HepG2 (cell line): ENCODE measurements at regions not wholly inside any gene's neighbourhood (a gene's known extent, or its start where the extent isn't known, plus 50 kb on each side); places are given as distances from the start of the nearest gene placed in this dataset.

Experiments used
- ATAC-seq: fragments of 200-7000 bp; cut with Tn5 transposase; 3 replicates; pipeline ENCODE4 v1.9.1; 2020; ENCODE audit warnings: mild to moderate bottlenecking, moderate library complexity
- BruUV-seq: library from RNA; stranded (reverse); fragments of 400-500 nt; replicated peaks from 2 replicates; lab custom pipeline; 2021; lab: Mats Ljungman, UMichigan
- CTCF ChIA-PET: fragments of 300-600 bp; formaldehyde crosslinking; extraction: SDS; loops from one replicate; lab custom pipeline; 2021; ENCODE audit warnings: low total read pairs, inconsistent platforms, low intra/inter-chr PET ratio; lab: Yijun Ruan, JAX
- POLR2A ChIA-PET: fragments of 350-600 bp; sonication (Branson Sonifier 250); formaldehyde crosslinking; loops from one replicate; lab custom pipeline; 2020; ENCODE audit warnings: antibody characterized with exemption, inconsistent platforms; lab: Yijun Ruan, JAX
- DNase-seq: peaks from one replicate; pipeline ENCODE4 v3.0.0-alpha.2; 2015; ENCODE audit warnings: low spot score
- FAIRE-seq: peaks from 3 replicates; lab custom pipeline; 2011; peaks lifted over from hg19 to GRCh38; lab: Jason Lieb, UNC
- H2AFZ ChIP-seq: one replicate; pipeline ENCODE4 v1.6.1; 2011; ENCODE audit warnings: low read length, inconsistent platforms
- H3K27ac ChIP-seq: fragments of 300-600 bp; 3 replicates; pipeline ENCODE4 v1.8.0; 2011; ENCODE audit warnings: mixed run types, mild to moderate bottlenecking, mixed read lengths, low read length, inconsistent platforms; ENCODE audit not compliant: insufficient read depth; ENCODE audit errors: extremely low read length
- H3K27me3 ChIP-seq, 2 experiments: fragments of 200-600 bp in 1 of 2; 2 replicates in 1 of 2; 3 replicates in 1 of 2; pipeline versions ENCODE4 v1.6.0 to v1.8.0; 2011; ENCODE audit warnings: low read length in 2 of 2, mild to moderate bottlenecking in 2 of 2, moderate library complexity in 2 of 2, inconsistent platforms in 1 of 2; ENCODE audit not compliant: insufficient read depth in 2 of 2, control insufficient read depth in 1 of 2
- H3K36me3 ChIP-seq, 2 experiments: fragments of 200-600 bp in 1 of 2; replicated peaks in 1 of 2; 2 replicates in 1 of 2; 3 replicates in 1 of 2; pipeline versions ENCODE4 v1.5.1 to v1.8.0; 2011; ENCODE audit warnings: low read length in 2 of 2, inconsistent platforms in 1 of 2; ENCODE audit not compliant: insufficient read depth in 2 of 2, control insufficient read depth in 1 of 2
- H3K4me1 ChIP-seq: 2 replicates; pipeline ENCODE4 v1.5.1; 2012; ENCODE audit warnings: low read length, inconsistent platforms; ENCODE audit not compliant: insufficient read depth
- H3K4me2 ChIP-seq: 2 replicates; pipeline ENCODE4 v1.6.0; 2011; ENCODE audit warnings: low read depth, low read length, inconsistent platforms
- H3K4me3 ChIP-seq, 3 experiments: fragments of 200-600 bp in 1 of 3; sonication (generic), shearing (Covaris generic) in 1 of 3; replicated peaks in 1 of 3; 2 replicates each; pipeline ENCODE4 v1.5.1; 2011 to 2016; ENCODE audit warnings: low read length in 3 of 3, inconsistent platforms in 2 of 3, low read depth in 2 of 3, mild to moderate bottlenecking in 2 of 3, control low read depth in 1 of 3, mixed read lengths in 1 of 3; ENCODE audit not compliant: insufficient read depth in 1 of 3
- H3K79me2 ChIP-seq: one replicate; pipeline ENCODE4 v1.6.1; 2011; ENCODE audit warnings: low read length, inconsistent platforms; ENCODE audit not compliant: insufficient read depth
- H3K9ac ChIP-seq: 2 replicates; pipeline ENCODE4 v1.6.0; 2011; ENCODE audit warnings: mild to moderate bottlenecking, low read depth, low read length, inconsistent platforms; ENCODE audit not compliant: insufficient read depth
- H3K9me3 ChIP-seq: 2 replicates; pipeline ENCODE4 v1.5.1; 2012; ENCODE audit warnings: mild to moderate bottlenecking, low read length
- H4K20me1 ChIP-seq: 2 replicates; pipeline ENCODE4 v1.6.0; 2011; ENCODE audit warnings: inconsistent platforms, mild to moderate bottlenecking, low read length, moderate library complexity; ENCODE audit not compliant: insufficient read depth
- POGZ ChIP-seq: sonication (generic); formaldehyde crosslinking; IDR thresholded peaks from 2 replicates; pipeline ENCODE4 v1.4.0; 2020; ENCODE audit warnings: mild to moderate bottlenecking, missing genetic modification reagents
- PRDM10 ChIP-seq: sonication (generic); formaldehyde crosslinking; IDR thresholded peaks from 2 replicates; pipeline ENCODE4 v1.4.0; 2020; ENCODE audit warnings: low read depth, missing genetic modification reagents
- SAP130 ChIP-seq: IDR thresholded peaks from 2 replicates; pipeline ENCODE4 v1.6.1; 2016; ENCODE audit warnings: low read depth
- ZBED4 ChIP-seq: sonication (generic); formaldehyde crosslinking; IDR thresholded peaks from 2 replicates; pipeline ENCODE4 v1.4.0; 2020; ENCODE audit warnings: missing genetic modification reagents, borderline replicate concordance
- ZBTB10 ChIP-seq: sonication (generic); formaldehyde crosslinking; IDR thresholded peaks from 2 replicates; pipeline ENCODE4 v1.4.0; 2020; ENCODE audit warnings: missing genetic modification reagents, borderline replicate concordance
- ZNF362 ChIP-seq: sonication (generic); formaldehyde crosslinking; IDR thresholded peaks from 2 replicates; pipeline ENCODE4 v1.4.0; 2020; ENCODE audit warnings: missing genetic modification reagents, mild to moderate bottlenecking, borderline replicate concordance
- WGBS: methylation state at CpG from one replicate; pipeline ENCODE4 v1.1.6; 2017; ENCODE audit warnings: low lambda C conversion rate; 5-methylcytosine and 5-hydroxymethylcytosine counted together
- in situ Hi-C: cut with HindIII; loops from 2 replicates; pipeline ENCODE4 v1.10.0; 2017; ENCODE audit warnings: low pct_unique_long_range_greater_than_20kb; ENCODE audit not compliant: extremely low pct_ligation_motif_present
- intact Hi-C: fragments of 100-400 bp; cut with micrococcal nuclease; formaldehyde crosslinking; loops from one replicate; pipeline ENCODE4 v1.10.0; 2022; ENCODE audit not compliant: unreplicated experiment

GRCh38 chr17:5730373-5730772 is 146.1 kb upstream of the NLRP1 start (continued):
- no peak for TF ChIP-seq SAP130 (CRISPR knock-in tag)
- TF ChIP-seq, all 625 proteins: peak for 0

GRCh38 chr17:5740937-5741336 is 156.6 kb upstream of the NLRP1 start:
- H4K20me1 ChIP-seq = no peaks in the 10 kb centered on the region
- no peak for DNase-seq
- ChIA-PET CTCF (no interaction called here), POLR2A (no interaction called here)
- FAIRE-seq = no peak
- no peak overlapping the region for H3K27ac ChIP-seq
- WGBS = 0% methylated on average over 1 of the region's 1 CpG
- no peaks in the 10 kb centered on the region for H3K4me1 ChIP-seq
- no peaks in the 10 kb centered on the region for H3K27me3 ChIP-seq
- in situ Hi-C loops = no loop called here
- no peak overlapping the region for H2AFZ ChIP-seq
- no TSS peak for BruUV-seq
- no peak overlapping the region for H3K9ac ChIP-seq
- H3K36me3 ChIP-seq = no peaks in the 10 kb centered on the region
- no peak overlapping the region for H3K4me3 ChIP-seq
- intact Hi-C loops = no loop called here
- no peak for ATAC-seq
- H3K79me2 ChIP-seq = no peaks in the 10 kb centered on the region
- H3K9me3 ChIP-seq = no peaks in the 10 kb centered on the region
- no peak overlapping the region for H3K4me2 ChIP-seq
- TF ChIP-seq POGZ (CRISPR knock-in tag) = no peak
- TF ChIP-seq ZBTB10 (CRISPR knock-in tag) = no peak
- no peak for TF ChIP-seq ZBED4 (CRISPR knock-in tag)
- no peak for TF ChIP-seq ZNF362
- TF ChIP-seq PRDM10 (CRISPR knock-in tag) = no peak
